PC-3 (cell line): ENCODE measurements at regions not wholly inside any gene's neighbourhood (a gene's known extent, or its start where the extent isn't known, plus 50 kb on each side); places are given as distances from the start of the nearest gene placed in this dataset.

Source experiments
- ATAC-seq: fragments of 200-7000 bp; cut with Tn5 transposase; 2 replicates; pipeline ENCODE4 v1.9.1; 2020; ENCODE audit warnings: mild to moderate bottlenecking, moderate library complexity
- BruUV-seq: library from RNA; stranded (reverse); fragments of 400-500 nt; replicated peaks from 2 replicates; lab custom pipeline; 2021; lab: Mats Ljungman, UMichigan
- CTCF ChIA-PET: fragments of 300-600 bp; sonication (Branson Sonifier 250); formaldehyde crosslinking; loops from one replicate; lab custom pipeline; 2022; ENCODE audit warnings: antibody characterized with exemption; lab: Charles Lee
- POLR2A ChIA-PET: fragments of 300-600 bp; sonication (Branson Sonifier 250); formaldehyde crosslinking; loops from one replicate; lab custom pipeline; 2022; ENCODE audit warnings: antibody characterized with exemption; ENCODE audit not compliant: unreplicated experiment; lab: Charles Lee
- DNase-seq: peaks from one replicate; pipeline ENCODE4 v3.0.0-alpha.2; 2015
- H2AFZ ChIP-seq: fragments of 300-600 bp; sonication (generic); 2 replicates; pipeline ENCODE4 v1.6.0; 2016; ENCODE audit warnings: antibody characterized with exemption, low read length
- H3F3A ChIP-seq: fragments of 300-600 bp; sonication (generic); one replicate; pipeline ENCODE4 v1.6.0; 2017; ENCODE audit warnings: antibody characterized with exemption, low read length, control low read depth, mild to moderate bottlenecking; ENCODE audit not compliant: unreplicated experiment
- H3K27ac ChIP-seq: fragments of 300-600 bp; sonication (generic); 2 replicates; pipeline ENCODE4 v1.5.1; 2016; ENCODE audit warnings: mild to moderate bottlenecking, low read length
- H3K27me3 ChIP-seq: fragments of 300-600 bp; sonication (generic); 2 replicates; pipeline ENCODE4 v1.6.1; 2016; ENCODE audit warnings: low read length, mixed read lengths
- H3K36me3 ChIP-seq: fragments of 300-600 bp; sonication (generic); 2 replicates; pipeline ENCODE4 v1.6.1; 2016; ENCODE audit warnings: low read depth, mixed run types, low read length, mixed read lengths
- H3K4me1 ChIP-seq: fragments of 300-600 bp; sonication (generic); 2 replicates; pipeline ENCODE4 v1.5.1; 2016; ENCODE audit warnings: low read length; ENCODE audit not compliant: insufficient read depth
- H3K4me2 ChIP-seq: fragments of 300-600 bp; sonication (generic); 2 replicates; pipeline ENCODE4 v1.6.0; 2016; ENCODE audit warnings: low read length
- H3K4me3 ChIP-seq: fragments of 300-600 bp; sonication (generic); 2 replicates; pipeline ENCODE4 v1.5.1; 2016; ENCODE audit warnings: mild to moderate bottlenecking, low read length, mixed read lengths
- H3K79me2 ChIP-seq: fragments of 300-600 bp; sonication (generic); 2 replicates; pipeline ENCODE4 v1.6.1; 2017; ENCODE audit warnings: low read length, mixed read lengths
- H3K9ac ChIP-seq: fragments of 300-600 bp; sonication (generic); 2 replicates; pipeline ENCODE4 v1.6.0; 2016; ENCODE audit warnings: mild to moderate bottlenecking, low read length
- H3K9me2 ChIP-seq: fragments of 300-600 bp; sonication (generic); replicated peaks from 2 replicates; pipeline ENCODE4 v1.6.1; 2016; ENCODE audit warnings: mixed run types, low read length, mixed read lengths
- H3K9me3 ChIP-seq: fragments of 300-600 bp; sonication (generic); 2 replicates; pipeline ENCODE4 v1.6.1; 2016; ENCODE audit warnings: low read length, mixed read lengths
- H4K20me1 ChIP-seq: fragments of 300-600 bp; sonication (generic); 2 replicates; pipeline ENCODE4 v1.6.1; 2016; ENCODE audit warnings: low read length, mixed read lengths
- EZH2 ChIP-seq: fragments of 300-600 bp; sonication (generic); IDR thresholded peaks from one replicate; pipeline ENCODE4 v1.6.1; 2017; ENCODE audit warnings: antibody characterized with exemption, mild to moderate bottlenecking, low read length; ENCODE audit not compliant: unreplicated experiment
- EZH2phosphoT487 ChIP-seq: fragments of 300-600 bp; sonication (generic); IDR thresholded peaks from 2 replicates; pipeline ENCODE4 v1.6.1; 2018; ENCODE audit warnings: mild to moderate bottlenecking, antibody characterized with exemption, low read length, borderline replicate concordance
- intact Hi-C: fragments of 100-400 bp; cut with micrococcal nuclease; formaldehyde crosslinking; loops from 2 replicates; pipeline ENCODE4 v1.9.0; 2023
- TF ChIP-seq, protein P1 (sequence below): fragments of 300-600 bp; sonication (generic); conservative IDR thresholded peaks from 2 replicates; pipeline ENCODE4 v1.5.1; 2017; ENCODE audit warnings: antibody characterized with exemption, low read depth, mild to moderate bottlenecking, low read length

DNA sequence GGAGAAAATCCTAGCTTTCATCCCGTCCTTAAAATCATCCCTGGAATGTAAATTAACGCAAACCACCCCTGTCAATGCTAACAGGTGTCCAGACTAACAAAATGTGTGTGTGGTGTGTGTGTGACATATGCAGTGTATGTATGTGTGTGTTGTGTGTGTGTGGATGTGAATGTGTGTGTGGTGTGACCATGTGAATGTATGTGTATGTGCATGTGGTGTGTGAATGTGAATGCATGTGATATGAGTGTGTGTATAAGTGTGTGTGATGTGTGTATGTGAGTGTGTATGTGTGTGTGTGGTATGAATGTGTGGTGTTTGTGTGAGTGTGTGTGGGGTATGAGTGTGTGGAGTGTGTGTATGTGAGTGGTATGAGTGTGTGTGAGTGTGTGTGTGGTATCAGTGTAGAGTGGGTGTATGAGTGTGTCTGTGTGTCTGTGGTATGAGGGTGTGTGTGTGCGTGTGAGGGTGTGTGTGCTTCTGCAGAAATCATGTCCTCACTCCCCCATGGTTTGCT, 190.8 kb downstream of the TEX29 start:
- ATAC-seq (no peak), DNase-seq (no peak)
- CTCF ChIA-PET, result no interaction called here
- H3K36me3 ChIP-seq, result no peaks in the 10 kb centered on the region
- H3K9me3 ChIP-seq, result no peaks in the 10 kb centered on the region
- H3K4me1 ChIP-seq, result no peaks in the 10 kb centered on the region
- H3F3A ChIP-seq, result no peaks in the 10 kb centered on the region
- peaks cover 37% of the 10 kb centered on the region for H3K27me3 ChIP-seq
- POLR2A ChIA-PET, result no interaction called here
- H3K27ac ChIP-seq, result no peak overlapping the region
- no peak overlapping the region for H3K4me3 ChIP-seq
- no peaks in the 10 kb centered on the region for H3K79me2 ChIP-seq
- H3K9me2 ChIP-seq, result no peaks in the 10 kb centered on the region
- H4K20me1 ChIP-seq, result no peaks in the 10 kb centered on the region
- TF ChIP-seq, protein P1, sequence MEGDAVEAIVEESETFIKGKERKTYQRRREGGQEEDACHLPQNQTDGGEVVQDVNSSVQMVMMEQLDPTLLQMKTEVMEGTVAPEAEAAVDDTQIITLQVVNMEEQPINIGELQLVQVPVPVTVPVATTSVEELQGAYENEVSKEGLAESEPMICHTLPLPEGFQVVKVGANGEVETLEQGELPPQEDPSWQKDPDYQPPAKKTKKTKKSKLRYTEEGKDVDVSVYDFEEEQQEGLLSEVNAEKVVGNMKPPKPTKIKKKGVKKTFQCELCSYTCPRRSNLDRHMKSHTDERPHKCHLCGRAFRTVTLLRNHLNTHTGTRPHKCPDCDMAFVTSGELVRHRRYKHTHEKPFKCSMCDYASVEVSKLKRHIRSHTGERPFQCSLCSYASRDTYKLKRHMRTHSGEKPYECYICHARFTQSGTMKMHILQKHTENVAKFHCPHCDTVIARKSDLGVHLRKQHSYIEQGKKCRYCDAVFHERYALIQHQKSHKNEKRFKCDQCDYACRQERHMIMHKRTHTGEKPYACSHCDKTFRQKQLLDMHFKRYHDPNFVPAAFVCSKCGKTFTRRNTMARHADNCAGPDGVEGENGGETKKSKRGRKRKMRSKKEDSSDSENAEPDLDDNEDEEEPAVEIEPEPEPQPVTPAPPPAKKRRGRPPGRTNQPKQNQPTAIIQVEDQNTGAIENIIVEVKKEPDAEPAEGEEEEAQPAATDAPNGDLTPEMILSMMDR, result no peak
- TF ChIP-seq EZH2, result no peak
- TF ChIP-seq EZH2phosphoT487, result no peak
- intact Hi-C loops, result no loop called here
- no peak overlapping the region for H2AFZ ChIP-seq
- no peak overlapping the region for H3K9ac ChIP-seq
- BruUV-seq, result no TSS peak
- no peak overlapping the region for H3K4me2 ChIP-seq

- no peaks in the 10 kb centered on the region for H3K36me3 ChIP-seq
- POLR2A ChIA-PET, result no interaction called here
- no TSS peak for BruUV-seq
- H3K27ac ChIP-seq, result no peak overlapping the region
- intact Hi-C loops, result no loop called here
- no peak overlapping the region for H3K4me2 ChIP-seq
- H3K4me3 ChIP-seq, result no peak overlapping the region
- H3K9me3 ChIP-seq, result no peaks in the 10 kb centered on the region
- H3K27me3 ChIP-seq, result peaks cover 33% of the 10 kb centered on the region
- CTCF ChIA-PET, result no interaction called here
- no peaks in the 10 kb centered on the region for H3F3A ChIP-seq
- ATAC-seq (no peak), DNase-seq (no peak)
- no peaks in the 10 kb centered on the region for H3K79me2 ChIP-seq
- no peaks in the 10 kb centered on the region for H3K9me2 ChIP-seq
- H3K4me1 ChIP-seq, result no peaks in the 10 kb centered on the region
- no peak overlapping the region for H3K9ac ChIP-seq
- no peaks in the 10 kb centered on the region for H4K20me1 ChIP-seq
- TF ChIP-seq EZH2 (no peak), EZH2phosphoT487 (no peak)
- TF ChIP-seq, protein P1, result no peak
- H2AFZ ChIP-seq, result no peak overlapping the region
These were observed 191.5 kb downstream of the TEX29 start for GRCh38 chr13:111511805-111512504.

DNA sequence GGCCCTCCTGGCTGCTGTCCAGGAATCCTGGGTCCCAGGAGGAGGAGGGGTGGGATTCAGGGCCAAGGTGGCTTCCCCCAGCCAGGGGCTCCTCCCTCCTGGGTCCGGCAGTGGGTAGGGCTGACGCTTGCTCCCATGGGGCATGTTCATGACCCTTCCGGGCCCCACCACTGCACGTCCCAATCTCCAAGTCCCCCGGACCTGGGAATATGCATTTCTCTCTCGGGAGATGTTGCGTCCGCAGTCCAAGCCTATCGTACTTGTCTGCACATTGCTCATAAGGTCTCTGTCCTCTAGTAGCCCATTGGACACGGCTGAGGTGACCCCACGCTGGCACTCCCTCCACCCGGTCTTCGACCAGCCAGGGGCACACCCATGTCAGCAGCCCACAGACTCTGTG, 192.3 kb downstream of the TEX29 start:
- Histone ChIP-seq H3K9me2 (no peaks in the 10 kb centered on the region), H3K27me3 (peaks cover 32% of the 10 kb centered on the region), H3K4me1 (no peaks in the 10 kb centered on the region), H3K4me2 (no peak overlapping the region), H3K9ac (no peak overlapping the region), H3K4me3 (no peak overlapping the region), H3F3A (no peaks in the 10 kb centered on the region), H2AFZ (no peak overlapping the region), H3K27ac (no peak overlapping the region), H3K9me3 (no peaks in the 10 kb centered on the region), H3K79me2 (no peaks in the 10 kb centered on the region), H4K20me1 (no peaks in the 10 kb centered on the region), H3K36me3 (no peaks in the 10 kb centered on the region)
- ChIA-PET POLR2A (no interaction called here), CTCF (no interaction called here)
- DNase-seq, result no peak
- TF ChIP-seq EZH2phosphoT487, result no peak
- no peak for TF ChIP-seq EZH2
- TF ChIP-seq, protein P1, result no peak
- no peak for ATAC-seq
- intact Hi-C loops, result no loop called here
- BruUV-seq, result no TSS peak
